ENCODE measurements at regions not wholly inside any gene's neighbourhood (a gene's known extent, or its start where the extent isn't known, plus 50 kb on each side); places are given as distances from the start of the nearest gene placed in this dataset.

GRCh38 chr4:45437381-45437780 lies 686.5 kb downstream of the GABRG1 start:
- Histone ChIP-seq H3K27ac (ENCODE audit: insufficient read depth, low read depth, low read length) (no peak overlapping the region), H3K4me1 (ENCODE audit: control insufficient read depth, extremely low read depth, insufficient read depth, low read length) (no peaks in the 10 kb centered on the region), H3K36me3 (ENCODE audit: control insufficient read depth in 2 of 2, extremely low read depth in 1 of 2, insufficient read depth in 2 of 2, low read length in 2 of 2) (no peaks in the 10 kb centered on the region), H3K4me2 (ENCODE audit: insufficient read depth, low read length) (no peak overlapping the region), H3K9ac (replicated peaks; ENCODE audit: extremely low read depth, insufficient read depth, low read length) (no peak overlapping the region), H3K4me3 (replicated peaks in 1 of 3; ENCODE audit: insufficient read depth in 1 of 3, low read depth in 1 of 3, low read length in 3 of 3) (no peak overlapping the region), H3K27me3 (ENCODE audit: control insufficient read depth in 2 of 2, insufficient read depth in 2 of 2, low read length in 2 of 2) (no peaks in the 10 kb centered on the region), H2AFZ (ENCODE audit: low read depth, low read length) (no peak overlapping the region), H3K9me1 (replicated peaks; ENCODE audit: control insufficient read depth, extremely low read depth, insufficient read depth, low read length) (no peaks in the 10 kb centered on the region), H4K20me1 (replicated peaks; ENCODE audit: control insufficient read depth, extremely low read depth, insufficient read depth, low read length) (no peaks in the 10 kb centered on the region), H3K9me3 (replicated peaks; ENCODE audit: control insufficient read depth, insufficient read depth, low read length) (no peaks in the 10 kb centered on the region), H3K79me2 (ENCODE audit: control insufficient read depth, insufficient read depth, low read length) (no peaks in the 10 kb centered on the region)
- DNase-seq (ENCODE audit: low read depth, low spot score) (no peak), FAIRE-seq (no peak)
- BruUV-seq (replicated peaks): no TSS peak
- dilution Hi-C loops (cut with MboI; ENCODE audit: extremely low pct_ligation_motif_present, low sequenced_read_pairs) (no loop called here), intact Hi-C loops (cut with micrococcal nuclease) (no loop called here)
- ChIA-PET CTCF (no interaction called here), POLR2A (no interaction called here)
- no peak for TF ChIP-seq MAX (IDR thresholded peaks at IDR 0.05; ENCODE audit: insufficient read depth, insufficient read length)
- no peak for TF ChIP-seq GATA2 (IDR thresholded peaks at IDR 0.05; ENCODE audit: insufficient read depth, insufficient read length, low read depth, low read length)
- no peak for TF ChIP-seq POLR2A (IDR thresholded peaks at IDR 0.05; ENCODE audit: low read depth, low read length)
- TF ChIP-seq MYC (IDR thresholded peaks at IDR 0.05; ENCODE audit: low read depth, low read length): no peak
- no peak for TF ChIP-seq POLR2AphosphoS5 (IDR thresholded peaks at IDR 0.05; ENCODE audit: insufficient read depth, low read depth, low read length)
- no peak for TF ChIP-seq EZH2 (IDR thresholded peaks at IDR 0.05; ENCODE audit: borderline replicate concordance, low read depth, low read length, severe bottlenecking)

- ChIA-PET POLR2A (no interaction called here), CTCF (no interaction called here)
- FAIRE-seq: no peak
- Histone ChIP-seq H3K9me3 (replicated peaks; ENCODE audit: control insufficient read depth, insufficient read depth, low read length) (peaks cover 2% of the 10 kb centered on the region), H3K4me1 (ENCODE audit: control insufficient read depth, extremely low read depth, insufficient read depth, low read length) (no peaks in the 10 kb centered on the region), H3K27ac (ENCODE audit: insufficient read depth, low read depth, low read length) (no peak overlapping the region), H3K4me3 (replicated peaks in 1 of 3; ENCODE audit: insufficient read depth in 1 of 3, low read depth in 1 of 3, low read length in 3 of 3) (no peak overlapping the region), H3K27me3 (ENCODE audit: control insufficient read depth in 2 of 2, insufficient read depth in 2 of 2, low read length in 2 of 2) (no peaks in the 10 kb centered on the region), H3K79me2 (ENCODE audit: control insufficient read depth, insufficient read depth, low read length) (no peaks in the 10 kb centered on the region), H4K20me1 (replicated peaks; ENCODE audit: control insufficient read depth, extremely low read depth, insufficient read depth, low read length) (no peaks in the 10 kb centered on the region), H3K9me1 (replicated peaks; ENCODE audit: control insufficient read depth, extremely low read depth, insufficient read depth, low read length) (no peaks in the 10 kb centered on the region), H3K9ac (replicated peaks; ENCODE audit: extremely low read depth, insufficient read depth, low read length) (no peak overlapping the region), H3K36me3 (ENCODE audit: control insufficient read depth in 2 of 2, extremely low read depth in 1 of 2, insufficient read depth in 2 of 2, low read length in 2 of 2) (no peaks in the 10 kb centered on the region), H2AFZ (ENCODE audit: low read depth, low read length) (no peak overlapping the region), H3K4me2 (ENCODE audit: insufficient read depth, low read length) (no peak overlapping the region)
- intact Hi-C loops (cut with micrococcal nuclease) (no loop called here), dilution Hi-C loops (cut with MboI; ENCODE audit: extremely low pct_ligation_motif_present, low sequenced_read_pairs) (no loop called here)
- TF ChIP-seq POLR2AphosphoS5 (IDR thresholded peaks at IDR 0.05; ENCODE audit: insufficient read depth, low read depth, low read length) (no peak), EZH2 (IDR thresholded peaks at IDR 0.05; ENCODE audit: borderline replicate concordance, low read depth, low read length, severe bottlenecking) (no peak), FOS (IDR thresholded peaks at IDR 0.05; ENCODE audit: borderline replicate concordance, insufficient read depth, low read length) (no peak), MYC (IDR thresholded peaks at IDR 0.05; ENCODE audit: low read depth, low read length) (no peak), CTCF (IDR thresholded peaks at IDR 0.05; ENCODE audit: extremely low read depth in 1 of 2, insufficient read depth in 1 of 2, low read depth in 1 of 2, low read length in 2 of 2) (no peak), GATA2 (IDR thresholded peaks at IDR 0.05; ENCODE audit: insufficient read depth, insufficient read length, low read depth, low read length) (no peak), POLR2A (IDR thresholded peaks at IDR 0.05; ENCODE audit: low read depth, low read length) (no peak), JUN (IDR thresholded peaks at IDR 0.05; ENCODE audit: borderline replicate concordance, insufficient read depth, insufficient read length, low read depth) (no peak), MAX (IDR thresholded peaks at IDR 0.05; ENCODE audit: insufficient read depth, insufficient read length) (no peak)
- no peak for DNase-seq (ENCODE audit: low read depth, low spot score)
- no TSS peak for BruUV-seq (replicated peaks)
Observed at GRCh38 chr4:45425135-45425534, 698.7 kb downstream of the GABRG1 start.

Measured in endothelial cell of umbilical vein (primary cell).